ENCODE measurements at regions not wholly inside any gene's neighbourhood (a gene's known extent, or its start where the extent isn't known, plus 50 kb on each side); places are given as distances from the start of the nearest gene placed in this dataset.
"Not testable (repeated sequence)": the region's sequence is repeated elsewhere in the genome, so short reads cannot be mapped to it uniquely, and the experiment has no call there.

GRCh38 chr4:4045823-4046222, 180.9 kb downstream of the OTOP1 start:
- not testable (repeated sequence) for DNase-seq (ENCODE audit: low spot score)

DNA sequence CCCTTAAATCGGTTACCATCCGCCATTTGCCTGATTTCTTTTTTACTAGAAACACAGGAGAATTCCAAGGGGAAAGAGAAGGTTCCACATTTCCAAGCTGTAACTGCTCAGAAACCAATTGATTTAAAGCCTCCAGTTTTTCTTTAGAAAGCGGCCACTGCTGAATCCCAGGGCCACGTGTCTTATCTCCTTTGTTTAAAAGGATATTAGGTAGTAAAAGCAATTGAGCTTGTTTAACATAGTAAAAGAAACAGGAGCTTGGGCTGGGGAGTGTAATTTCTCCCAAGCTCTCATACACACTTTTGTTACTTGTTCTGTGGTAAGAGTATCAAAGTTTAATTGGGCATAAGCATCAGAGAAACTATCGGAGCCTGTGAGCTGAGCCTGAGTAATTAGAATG, 180.0 kb downstream of the OTOP1 start:
- not testable (repeated sequence) for DNase-seq (ENCODE audit: low spot score)

DNA sequence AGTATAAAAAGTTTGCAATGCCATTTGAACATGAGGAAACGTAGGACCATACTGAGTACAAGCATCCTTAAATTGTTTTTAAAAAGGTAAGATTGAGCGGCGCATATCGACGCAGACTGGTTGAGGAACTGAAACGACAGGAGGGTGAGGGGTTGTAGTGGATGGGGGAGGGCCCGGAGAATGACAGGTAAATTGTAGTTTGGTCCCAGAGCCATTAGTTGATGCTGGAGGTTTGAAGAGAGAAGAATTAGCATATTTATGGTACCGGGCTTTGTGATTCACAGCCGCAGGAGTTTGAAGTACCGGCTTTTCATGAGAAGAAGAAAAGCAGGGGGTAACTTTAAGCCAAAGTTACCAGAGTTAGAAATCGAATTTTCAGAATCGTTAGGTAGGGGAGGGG, 179.5 kb downstream of the OTOP1 start:
- not testable (repeated sequence) for DNase-seq (ENCODE audit: low spot score)

DNA sequence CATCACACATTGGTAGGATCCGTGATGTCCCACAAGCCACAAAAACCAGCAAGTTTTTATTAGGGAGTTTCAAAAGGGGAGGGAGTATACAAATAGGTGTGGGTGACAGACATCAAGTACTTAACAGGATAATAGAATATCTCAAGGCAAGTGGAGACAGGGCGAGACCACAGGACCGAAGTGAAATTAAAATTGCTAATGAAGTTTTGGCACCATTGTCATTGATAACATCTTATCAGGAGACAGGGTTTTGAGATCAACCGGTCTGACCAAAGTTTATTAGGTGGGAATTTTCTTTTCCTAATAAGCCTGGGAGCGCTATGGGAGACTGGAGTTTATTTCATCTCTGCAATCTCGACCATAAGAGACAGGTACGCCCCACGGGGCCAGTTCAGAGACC, 178.5 kb downstream of the OTOP1 start:
- not testable (repeated sequence) for DNase-seq (ENCODE audit: low spot score)

DNA sequence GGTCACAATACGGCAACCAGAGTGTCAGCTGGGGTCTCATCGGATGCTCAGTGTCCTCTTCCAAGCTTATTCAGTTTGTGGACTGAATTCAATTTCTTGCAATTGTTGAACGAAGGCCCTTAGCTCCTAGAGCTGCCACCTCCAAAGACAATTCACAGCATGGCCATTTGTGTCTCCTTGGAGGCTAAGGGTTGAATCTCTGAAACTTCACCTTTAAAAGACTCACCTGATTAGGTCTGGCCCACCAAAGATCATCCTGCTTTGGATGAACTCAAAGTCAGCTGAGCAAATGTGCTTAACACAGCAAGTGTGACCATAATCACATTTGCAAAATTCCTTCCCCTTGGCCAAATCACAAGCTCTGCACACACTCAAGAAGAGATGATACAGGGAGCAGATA, 175.9 kb downstream of the OTOP1 start:
- DNase-seq (ENCODE audit: low spot score): not testable (repeated sequence)

DNA sequence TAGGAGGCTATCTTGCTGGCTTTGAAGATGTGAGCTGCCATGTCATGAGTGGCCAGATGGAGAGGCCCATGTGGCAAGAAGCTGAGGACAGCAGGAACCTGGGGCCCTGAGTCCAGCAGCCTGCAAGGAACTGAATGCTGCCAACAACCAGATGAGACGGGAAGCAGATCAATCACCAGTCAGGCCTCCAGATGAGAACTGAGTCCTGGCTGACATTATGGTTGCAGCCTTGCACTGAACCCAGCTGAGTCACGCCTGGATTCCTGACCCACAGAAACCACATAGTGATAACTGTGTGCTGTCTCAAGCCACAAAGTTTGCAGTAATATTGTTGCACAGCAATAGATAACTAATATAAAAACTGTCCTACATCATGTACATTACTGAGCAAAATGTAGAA, 173.8 kb downstream of the OTOP1 start:
- DNase-seq (ENCODE audit: low spot score): not testable (repeated sequence)

DNA sequence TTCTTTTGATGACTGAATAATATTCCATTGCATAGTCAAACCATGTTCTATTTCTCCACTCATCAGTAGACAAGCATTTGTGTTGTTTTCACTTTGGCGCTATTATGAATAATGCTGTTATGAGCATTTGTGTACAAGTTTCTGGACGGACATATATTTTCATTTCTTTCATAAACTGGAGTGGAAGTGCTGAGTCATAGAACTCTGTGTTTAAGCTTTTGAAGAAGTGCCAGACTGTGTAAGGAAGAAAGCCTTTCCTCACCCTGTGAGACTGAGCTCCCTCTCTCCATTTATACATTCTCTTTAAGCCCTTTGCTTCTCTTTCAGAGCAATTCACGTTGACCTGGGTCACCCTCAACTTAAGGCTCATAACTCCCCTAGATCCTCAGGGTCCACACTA, 169.5 kb downstream of the OTOP1 start:
- not testable (repeated sequence) for DNase-seq (ENCODE audit: low spot score)

- not testable (repeated sequence) for DNase-seq (ENCODE audit: low spot score)
Measured at GRCh38 chr4:4084171-4084570, 142.6 kb downstream of the OTOP1 start.

GRCh38 chr4:4089716-4090419, 136.9 kb downstream of the OTOP1 start:
- not testable (repeated sequence) for DNase-seq (ENCODE audit: low spot score)

DNA sequence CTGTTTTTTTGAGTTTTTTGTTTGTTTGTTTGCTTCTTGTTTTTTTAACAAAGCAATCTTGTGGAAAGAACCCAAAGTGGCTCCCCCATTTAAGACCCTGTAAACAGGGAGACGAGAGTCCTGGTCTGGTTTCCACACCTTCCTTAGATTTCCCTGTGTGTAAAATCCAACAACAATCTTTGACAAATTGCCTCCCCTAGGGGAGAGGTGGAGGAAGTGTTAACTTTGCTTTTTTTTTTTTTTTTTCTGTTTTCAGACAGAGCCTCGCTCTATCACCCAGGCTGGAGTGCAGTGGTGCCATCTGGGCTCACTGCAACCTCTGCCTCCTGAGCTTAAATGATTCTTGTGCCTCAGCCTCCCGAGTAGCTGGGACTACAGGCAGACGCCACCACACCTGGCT, 136.0 kb downstream of the OTOP1 start:
- not testable (repeated sequence) for DNase-seq (ENCODE audit: low spot score)

DNA sequence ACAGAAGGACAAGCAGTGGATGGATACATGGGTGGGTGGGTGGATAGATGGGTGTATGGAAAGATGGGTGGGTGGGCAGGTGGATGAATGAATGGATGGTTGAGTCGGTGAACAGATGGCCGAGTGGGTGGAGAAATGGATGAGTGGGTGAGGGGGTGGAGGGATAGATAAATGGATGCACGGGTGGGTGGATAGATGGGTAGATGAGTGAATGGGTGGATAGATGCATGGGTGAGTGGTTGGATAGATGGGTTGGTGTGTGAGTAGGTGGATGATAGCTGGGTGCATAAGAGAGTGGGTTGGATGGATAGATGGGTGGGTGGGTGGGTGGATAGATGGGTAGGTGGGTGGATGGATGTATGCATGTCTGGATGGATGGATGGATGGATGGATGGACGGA, 134.6 kb downstream of the OTOP1 start:
- DNase-seq (ENCODE audit: low spot score): not testable (repeated sequence)

- not testable (repeated sequence) for DNase-seq (ENCODE audit: low spot score)
Measured at GRCh38 chr4:4099610-4100009, 127.1 kb downstream of the OTOP1 start.

GRCh38 chr4:4106923-4107322, 119.8 kb downstream of the OTOP1 start:
- DNase-seq (ENCODE audit: low spot score): not testable (repeated sequence)

DNA sequence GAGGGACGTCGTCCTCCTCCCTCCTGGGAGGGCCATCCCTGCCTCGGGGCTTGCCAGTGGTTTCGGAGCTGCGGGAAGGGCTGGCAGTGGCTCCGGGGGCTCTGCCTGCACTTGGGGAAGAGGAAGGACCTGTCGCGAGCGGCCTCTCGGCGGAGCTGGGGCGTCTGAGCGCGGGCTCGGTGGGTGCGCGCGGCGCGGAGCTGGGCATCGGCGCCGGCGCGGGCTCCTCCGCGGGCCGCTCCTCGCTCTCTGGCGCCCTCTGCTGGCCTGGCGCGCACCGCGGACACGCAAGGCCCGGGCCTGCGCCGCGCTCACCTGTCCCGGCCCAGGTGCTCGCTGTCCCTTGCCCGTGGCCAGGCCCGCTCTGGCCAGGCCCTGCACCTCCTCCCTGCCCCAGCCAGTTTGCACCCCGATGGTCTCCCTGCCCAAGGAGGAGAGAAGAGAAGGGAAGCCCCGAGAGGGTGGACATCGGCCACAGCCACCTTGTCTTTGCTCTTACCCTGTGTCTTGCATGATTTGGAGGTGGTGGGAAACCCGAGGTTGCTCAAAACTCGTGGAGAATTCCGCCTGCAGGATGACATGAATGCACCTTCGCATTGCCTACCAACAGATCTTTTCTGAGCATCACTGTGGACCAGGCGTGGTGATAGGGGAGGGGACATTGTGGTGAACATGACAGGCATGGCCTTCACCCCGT, 119.2 kb downstream of the OTOP1 start:
- peak; percentile 89 for DNase-seq (ENCODE audit: low spot score)

DNA sequence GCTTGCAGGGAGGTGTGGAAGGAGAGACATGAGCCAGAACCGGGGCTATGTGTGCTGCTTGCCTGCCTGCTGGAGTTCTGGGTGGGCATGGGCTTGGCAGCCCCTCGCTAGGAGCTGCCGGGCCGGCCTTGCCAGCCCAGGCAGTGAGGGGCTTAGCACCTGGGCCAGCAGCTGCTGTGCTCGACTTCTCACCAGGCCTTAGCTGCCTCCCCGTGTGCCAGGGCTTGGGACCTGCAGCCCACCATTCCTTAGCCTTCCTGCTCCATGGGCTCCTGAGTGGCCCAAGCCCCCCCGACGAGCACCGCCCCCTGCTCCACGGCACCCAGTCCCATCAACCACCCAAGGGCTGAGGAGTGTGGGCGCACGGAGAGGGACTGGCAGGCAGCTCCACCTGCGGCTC, 111.3 kb downstream of the OTOP1 start:
- not testable (repeated sequence) for DNase-seq (ENCODE audit: low spot score)

DNA sequence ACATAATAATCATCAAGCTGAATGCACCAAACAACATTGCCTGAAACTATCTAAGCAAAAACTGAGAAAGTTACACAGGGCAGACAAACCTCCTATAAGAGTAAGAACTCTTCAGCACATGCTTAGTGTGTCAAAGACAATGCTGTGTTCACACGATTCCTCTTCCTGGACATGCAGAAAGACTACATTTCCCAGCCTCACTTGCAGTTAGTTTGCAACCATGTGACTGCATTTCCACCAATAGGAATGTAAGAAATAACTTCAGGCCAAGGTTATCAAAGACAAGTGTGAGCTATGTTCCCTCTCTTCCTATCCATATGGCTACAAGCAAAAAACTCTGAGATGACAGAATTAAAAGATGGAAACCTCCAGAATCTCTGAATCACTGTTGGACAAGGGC, 109.8 kb downstream of the OTOP1 start:
- peak; percentile 7 for DNase-seq (ENCODE audit: low spot score)

DNA sequence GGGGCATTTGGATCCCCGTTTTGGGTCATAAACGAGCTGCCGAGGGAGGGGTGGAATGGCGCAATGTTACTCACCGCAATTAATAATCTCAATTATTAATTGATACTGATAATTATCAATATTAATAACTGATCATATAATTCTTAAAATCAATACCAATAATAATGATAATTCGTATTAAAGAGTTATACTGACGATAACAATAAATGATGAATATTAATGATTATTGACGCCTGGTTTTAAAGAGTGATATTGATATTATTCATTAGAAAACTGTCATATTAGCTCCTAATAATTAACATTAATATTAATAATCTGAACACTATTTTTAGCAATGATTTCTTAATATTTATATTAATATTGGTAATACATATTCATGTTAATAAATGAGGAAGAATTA, 92.4 kb downstream of the OTOP1 start:
- DNase-seq (ENCODE audit: low spot score): not testable (repeated sequence)

- not testable (repeated sequence) for DNase-seq (ENCODE audit: low spot score)
Measured at GRCh38 chr4:4136621-4137020, 90.1 kb downstream of the OTOP1 start.
